GDM1 (cell line): ENCODE measurements at regions not wholly inside any gene's neighbourhood (a gene's known extent, or its start where the extent isn't known, plus 50 kb on each side); places are given as distances from the start of the nearest gene placed in this dataset.
"Not testable (repeated sequence)": the region's sequence is repeated elsewhere in the genome, so short reads cannot be mapped to it uniquely, and the experiment has no call there.

Source experiments
- DNase-seq: peaks from one replicate; lab custom pipeline; 2025; lab: John Stamatoyannopoulos, UW

- no peak for DNase-seq
Measured at GRCh38 chr6:86255973-86256372, 613.3 kb upstream of the SYNCRIP start.

- DNase-seq, result no peak
Measured at GRCh38 chr6:86251106-86251505, 608.4 kb upstream of the SYNCRIP start.

- DNase-seq, result no peak
Measured at GRCh38 chr6:86217906-86218305, 575.2 kb upstream of the SYNCRIP start.

- no peak for DNase-seq
Measured at GRCh38 chr6:86215323-86215722, 572.6 kb upstream of the SYNCRIP start.

GRCh38 chr6:86205980-86206379, 563.3 kb upstream of the SYNCRIP start:
- no peak for DNase-seq

DNA sequence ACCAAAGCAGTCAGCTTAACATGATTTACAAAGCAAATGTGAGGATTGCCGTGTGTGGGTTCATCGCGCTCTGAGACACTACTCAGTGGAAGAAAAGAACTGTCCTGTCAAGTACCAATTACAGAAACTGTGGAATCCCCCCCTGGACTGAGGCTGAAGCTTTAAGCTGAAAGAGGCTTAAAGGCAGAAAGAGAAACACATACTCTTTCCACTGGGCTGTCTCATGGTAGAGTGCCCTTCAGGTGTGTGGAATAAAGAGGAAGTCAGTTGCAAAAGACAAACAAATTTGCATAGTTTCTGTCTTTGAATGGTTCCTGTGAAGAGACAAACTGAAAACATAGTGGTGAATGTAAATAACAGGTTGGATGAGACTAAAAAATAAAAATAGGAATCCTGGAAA, 560.4 kb upstream of the SYNCRIP start:
- no peak for DNase-seq

GRCh38 chr6:86193821-86194220, 551.1 kb upstream of the SYNCRIP start:
- no peak for DNase-seq

- no peak for DNase-seq
Measured at GRCh38 chr6:86192123-86192522, 549.4 kb upstream of the SYNCRIP start.

DNA sequence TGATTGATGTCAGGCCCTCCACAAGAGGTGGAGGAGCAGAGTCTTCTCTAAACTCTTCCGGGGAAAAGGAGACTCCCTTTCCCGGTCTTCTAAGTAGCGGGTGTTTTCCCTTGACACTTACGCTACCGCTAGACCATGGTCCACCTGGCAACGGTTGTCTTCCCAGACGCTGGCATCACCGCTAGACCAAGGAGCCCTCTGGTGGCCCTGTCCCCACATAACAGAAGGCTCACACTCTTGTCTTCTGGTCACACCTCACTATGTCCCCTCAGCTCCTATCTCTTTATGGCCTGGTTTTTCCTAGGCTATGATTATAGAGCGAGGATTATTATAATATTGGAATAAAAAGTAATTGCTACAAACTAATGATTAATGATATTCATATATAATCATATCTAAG, 532.5 kb upstream of the SYNCRIP start:
- DNase-seq, result not testable (repeated sequence)

DNA sequence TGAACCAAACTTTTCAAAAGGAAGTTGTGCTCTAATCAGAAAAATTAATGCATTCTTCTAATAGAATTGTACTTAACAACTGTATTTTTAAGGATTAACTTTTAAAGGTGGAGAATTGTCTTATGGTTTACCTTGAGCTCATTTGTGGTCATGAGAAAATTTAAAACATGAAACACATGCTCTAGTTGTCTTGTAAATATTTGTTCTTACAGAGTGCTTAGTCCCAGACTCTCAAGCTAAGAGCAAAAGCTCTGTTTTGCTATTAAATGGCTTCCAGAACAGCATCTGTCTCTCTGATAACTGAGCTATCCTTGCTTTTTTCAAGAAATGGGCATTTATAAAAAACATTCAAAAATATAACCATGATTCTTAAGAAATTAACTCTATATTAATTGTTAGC, 512.2 kb upstream of the SYNCRIP start:
- DNase-seq, result no peak

DNA sequence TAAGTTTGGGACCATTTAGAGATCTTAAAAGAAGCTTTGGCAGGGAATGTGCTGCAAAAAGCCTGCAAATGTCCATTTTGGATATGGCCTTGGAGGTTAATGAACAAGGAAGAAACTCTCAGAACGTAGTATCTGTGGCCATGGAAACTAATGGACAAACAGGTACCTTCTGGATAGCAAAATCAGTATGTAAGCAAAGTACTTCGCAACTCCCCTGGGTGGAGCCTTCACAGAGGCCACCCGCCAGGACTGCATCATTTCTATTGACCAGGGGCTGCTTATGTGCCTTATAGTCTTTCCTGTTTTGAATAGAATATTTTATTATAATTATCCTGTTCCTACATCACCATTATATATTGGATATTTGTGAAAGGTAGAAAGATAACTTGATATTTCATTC, 510.8 kb upstream of the SYNCRIP start:
- DNase-seq, result no peak

DNA sequence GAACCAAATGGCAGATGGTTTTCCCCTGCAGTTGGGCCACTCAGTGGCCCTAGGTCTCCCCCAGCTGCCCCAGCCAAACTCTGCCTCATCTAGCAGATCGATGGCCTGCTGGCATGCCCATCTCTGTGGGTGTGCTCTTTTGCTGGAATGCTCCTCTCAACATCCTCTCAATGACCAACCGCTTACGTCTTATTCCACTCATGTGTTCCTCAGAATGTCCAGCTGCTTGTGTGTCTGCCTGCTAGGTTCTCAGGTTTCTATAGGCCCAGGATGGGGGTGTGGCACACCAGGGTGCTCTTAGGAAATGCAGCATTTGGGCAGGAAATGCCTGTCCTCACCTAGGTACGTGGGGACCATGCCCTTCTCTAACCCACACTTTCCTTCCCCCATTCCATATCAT, 509.9 kb upstream of the SYNCRIP start:
- no peak for DNase-seq

DNA sequence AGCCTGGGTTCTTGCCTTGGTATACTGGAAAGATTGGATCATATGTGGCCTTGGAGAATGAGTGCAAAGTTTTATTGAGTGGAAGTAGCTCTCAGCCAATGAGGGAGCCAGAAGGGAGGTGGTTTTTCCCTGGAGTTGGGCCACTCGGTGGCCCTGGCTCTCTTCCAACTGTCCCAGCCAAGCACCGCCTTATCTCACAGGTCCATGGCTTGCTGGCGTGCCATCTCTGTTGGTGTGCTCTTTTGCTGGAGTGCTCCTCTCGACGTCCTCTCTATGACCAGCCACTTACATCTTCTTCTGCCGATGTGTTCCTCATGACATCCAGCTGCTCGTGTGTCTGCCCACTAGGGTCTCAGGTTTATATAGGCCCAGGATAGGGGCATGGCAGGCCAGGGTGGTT, 505.9 kb upstream of the SYNCRIP start:
- no peak for DNase-seq

- DNase-seq, result no peak
Measured at GRCh38 chr6:86147859-86148258, 505.2 kb upstream of the SYNCRIP start.

DNA sequence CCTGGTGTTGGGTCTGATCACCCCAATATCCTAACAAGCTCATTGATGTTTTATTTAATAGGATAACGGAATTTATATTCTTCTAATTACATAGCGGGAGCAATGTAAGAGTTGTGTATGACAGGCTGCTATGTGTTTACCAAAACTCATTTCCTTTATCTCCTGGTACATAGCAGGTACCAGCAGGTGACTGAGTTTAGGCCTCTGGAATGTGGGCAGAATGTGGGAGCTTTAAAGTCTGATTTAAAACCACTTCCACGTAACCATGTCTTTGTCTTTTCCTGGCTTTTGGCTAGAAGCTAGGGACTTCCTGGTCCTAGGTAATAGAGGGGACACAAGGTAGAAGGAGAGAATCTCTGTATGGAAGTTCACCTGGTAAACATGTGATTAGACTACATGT, 504.6 kb upstream of the SYNCRIP start:
- no peak for DNase-seq

DNA sequence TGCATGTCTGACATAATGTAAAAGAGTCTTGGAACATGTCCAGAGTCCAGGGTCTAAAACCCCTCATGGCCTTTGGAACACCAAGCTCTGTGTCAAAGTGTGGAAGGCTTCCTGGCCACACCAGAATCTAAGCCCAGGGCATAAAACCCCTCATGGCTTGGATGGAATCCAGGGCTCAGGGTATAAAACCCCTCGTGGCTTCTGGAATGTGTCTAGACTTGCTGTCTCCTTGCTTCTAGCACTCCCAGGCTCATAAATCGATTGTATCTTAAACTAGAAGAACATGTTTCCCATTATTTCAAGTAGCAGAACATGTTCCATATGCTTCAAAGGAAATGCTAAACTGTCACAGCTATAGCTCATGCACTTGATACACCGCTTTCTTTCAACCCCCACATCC, 504.1 kb upstream of the SYNCRIP start:
- not testable (repeated sequence) for DNase-seq

GRCh38 chr6:86142326-86142725, 499.6 kb upstream of the SYNCRIP start:
- DNase-seq, result no peak

DNA sequence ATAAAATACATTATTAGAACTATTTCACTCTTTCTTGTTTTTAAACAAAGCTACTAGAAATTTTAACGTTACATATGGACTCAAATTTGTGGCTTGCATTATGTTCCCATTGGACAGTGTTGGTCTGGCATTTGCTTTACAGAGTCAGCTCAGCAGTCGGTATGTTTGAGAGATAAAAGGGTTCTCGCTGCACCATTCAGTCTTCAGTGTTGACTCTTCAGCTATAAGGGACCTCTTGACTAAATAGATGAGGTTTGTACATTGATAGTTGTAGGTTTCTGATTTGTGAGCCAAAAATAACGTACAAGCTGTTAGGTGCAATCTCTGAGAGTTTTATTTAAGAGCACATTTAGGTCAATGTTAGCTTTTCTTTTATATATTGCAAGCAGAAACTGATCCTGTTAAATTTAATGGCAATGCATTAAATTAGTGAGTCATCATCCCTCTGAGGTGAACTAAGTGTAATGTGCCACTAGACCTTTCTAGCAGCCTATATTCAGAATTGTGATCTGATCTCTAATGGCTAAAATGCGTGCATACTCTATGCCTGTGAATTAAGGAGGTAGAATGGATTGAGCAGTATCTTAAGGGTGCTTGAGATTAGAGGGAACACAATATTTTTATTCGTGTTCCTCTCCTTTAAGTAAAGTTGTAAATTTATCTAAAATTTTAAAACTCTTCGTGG, 485.6 kb upstream of the SYNCRIP start:
- no peak for DNase-seq

DNA sequence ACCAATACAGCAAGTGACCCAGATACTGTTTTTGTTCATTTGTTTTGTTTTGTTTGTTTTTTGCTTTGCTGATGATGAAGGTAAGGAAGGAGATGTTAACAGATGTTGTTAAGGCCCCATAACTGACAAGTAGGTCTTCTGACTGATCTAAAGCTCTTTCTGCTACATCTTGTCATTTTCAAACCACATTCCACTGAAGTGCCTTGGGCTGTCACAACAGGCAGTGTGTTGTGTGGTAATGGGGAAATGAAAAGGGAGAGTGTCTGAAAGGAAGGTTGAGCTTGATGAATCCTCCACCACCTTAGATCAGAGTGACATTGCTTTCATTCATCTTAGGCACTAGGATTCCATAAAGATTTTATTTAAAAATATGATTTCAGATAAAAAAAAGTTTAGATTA, 479.4 kb upstream of the SYNCRIP start:
- DNase-seq, result no peak

DNA sequence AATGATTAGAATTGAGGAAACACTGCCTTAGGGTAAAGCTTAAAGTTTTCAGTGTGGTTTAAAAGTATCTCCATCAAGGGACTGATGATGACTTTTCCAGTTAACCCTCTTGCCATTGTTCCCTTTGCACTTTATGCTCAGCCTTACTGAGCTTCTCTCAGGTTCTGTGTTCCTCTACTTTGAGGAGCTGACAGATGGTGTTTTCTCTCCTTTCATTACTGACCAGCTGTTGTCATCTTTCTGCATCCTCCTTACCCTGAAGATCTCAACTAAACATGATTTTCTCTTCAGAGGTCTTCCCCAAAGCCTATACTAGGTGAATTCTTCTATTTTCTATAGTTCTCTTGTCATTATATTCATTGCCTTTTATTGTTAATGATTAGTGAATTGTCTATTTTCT, 475.6 kb upstream of the SYNCRIP start:
- no peak for DNase-seq

DNA sequence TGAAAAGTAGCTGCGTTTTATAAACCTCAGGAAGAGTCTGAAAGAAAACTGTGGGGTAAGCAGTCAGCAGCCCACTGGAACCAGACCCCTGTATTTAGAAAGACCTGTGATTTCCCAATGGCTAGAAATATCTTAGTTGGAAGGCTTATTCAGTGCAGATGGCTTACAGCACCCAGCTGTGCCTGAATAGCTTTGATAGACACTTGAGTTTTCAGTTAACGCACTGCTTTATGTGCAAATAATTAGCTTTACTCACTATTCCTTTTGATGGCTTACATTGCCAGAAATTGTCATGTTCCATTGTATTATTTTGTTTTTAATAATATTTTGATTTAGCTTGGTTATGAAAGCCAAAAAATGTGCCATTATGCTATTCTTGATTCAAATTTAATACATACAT, 465.3 kb upstream of the SYNCRIP start:
- no peak for DNase-seq

GRCh38 chr6:86087954-86088353, 445.3 kb upstream of the SYNCRIP start:
- DNase-seq, result no peak

GRCh38 chr6:86079938-86080337, 437.3 kb upstream of the SYNCRIP start:
- DNase-seq, result no peak

GRCh38 chr6:86070151-86070550, 427.5 kb upstream of the SYNCRIP start:
- DNase-seq, result no peak

DNA sequence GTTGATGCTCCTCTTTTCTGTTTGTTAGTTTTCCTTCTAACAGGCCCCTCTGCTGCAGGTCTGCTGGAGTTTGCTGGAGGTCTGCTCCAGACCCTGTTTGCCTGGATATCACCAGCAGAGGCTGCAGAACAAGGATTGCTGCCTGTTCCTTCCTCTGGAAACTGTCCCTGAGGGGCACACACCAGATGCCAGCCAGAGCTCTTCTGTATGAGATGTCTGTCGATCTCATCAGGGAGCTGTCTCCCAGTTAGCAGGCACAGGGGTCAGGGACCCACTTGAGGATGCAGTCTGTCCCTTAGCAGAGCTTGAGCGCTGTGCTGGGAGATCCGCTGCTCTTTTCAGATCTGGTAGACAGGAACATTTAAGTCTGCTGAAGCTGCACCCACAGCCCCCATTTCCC, 422.3 kb upstream of the SYNCRIP start:
- not testable (repeated sequence) for DNase-seq
